IPS-NIHi7 (cell line): ENCODE measurements at regions not wholly inside any gene's neighbourhood (a gene's known extent, or its start where the extent isn't known, plus 50 kb on each side); places are given as distances from the start of the nearest gene placed in this dataset.
"Not testable (repeated sequence)": the region's sequence is repeated elsewhere in the genome, so short reads cannot be mapped to it uniquely, and the experiment has no call there.

Experiments
- DNase-seq: peaks from one replicate; pipeline ENCODE4 v3.0.0; 2012; ENCODE audit warnings: mixed read lengths; ENCODE audit errors: extremely low spot score

- no peak for DNase-seq
Measured at GRCh38 chr21:14683063-14683462, 136.9 kb upstream of the SAMSN1 start.

GRCh38 chr21:14678973-14679574 lies 133.0 kb upstream of the SAMSN1 start:
- no peak for DNase-seq

GRCh38 chr21:14677639-14678179 lies 131.6 kb upstream of the SAMSN1 start:
- DNase-seq = no peak

- DNase-seq = no peak
Measured at GRCh38 chr21:14677013-14677412, 130.9 kb upstream of the SAMSN1 start.

- DNase-seq = no peak
Measured at GRCh38 chr21:14675774-14676530, 129.8 kb upstream of the SAMSN1 start.

- no peak for DNase-seq
Measured at GRCh38 chr21:14673649-14674048, 127.5 kb upstream of the SAMSN1 start.

- DNase-seq = no peak
Measured at GRCh38 chr21:14672466-14672865, 126.4 kb upstream of the SAMSN1 start.

- no peak for DNase-seq
Measured at GRCh38 chr21:14670409-14670808, 124.3 kb upstream of the SAMSN1 start.

GRCh38 chr21:14669092-14669491 lies 123.0 kb upstream of the SAMSN1 start:
- DNase-seq = not testable (repeated sequence)

- DNase-seq = no peak
Measured at GRCh38 chr21:14657241-14658008, 111.3 kb upstream of the SAMSN1 start.

GRCh38 chr21:14646893-14647292 lies 100.8 kb upstream of the SAMSN1 start:
- no peak for DNase-seq

GRCh38 chr21:14645702-14646101 lies 99.6 kb upstream of the SAMSN1 start:
- no peak for DNase-seq

GRCh38 chr21:14632359-14632758 lies 86.2 kb upstream of the SAMSN1 start:
- DNase-seq = no peak

GRCh38 chr21:14630556-14631069 lies 84.5 kb upstream of the SAMSN1 start:
- no peak for DNase-seq

- DNase-seq = no peak
Measured at GRCh38 chr21:14629461-14629860, 83.3 kb upstream of the SAMSN1 start.

- DNase-seq = not testable (repeated sequence)
Measured at GRCh38 chr21:14623079-14623478, 77.0 kb upstream of the SAMSN1 start.

GRCh38 chr21:14620152-14620551 lies 74.0 kb upstream of the SAMSN1 start:
- no peak for DNase-seq

- no peak for DNase-seq
Measured at GRCh38 chr21:14617871-14618270, 71.8 kb upstream of the SAMSN1 start.

GRCh38 chr21:14617040-14617393 lies 70.9 kb upstream of the SAMSN1 start:
- peak; percentile 16 for DNase-seq

GRCh38 chr21:14616380-14617039 lies 70.4 kb upstream of the SAMSN1 start:
- DNase-seq = no peak

GRCh38 chr21:14615359-14615974 lies 69.4 kb upstream of the SAMSN1 start:
- DNase-seq = no peak
